ENCODE measurements at regions not wholly inside any gene's neighbourhood (a gene's known extent, or its start where the extent isn't known, plus 50 kb on each side); places are given as distances from the start of the nearest gene placed in this dataset.

DNA sequence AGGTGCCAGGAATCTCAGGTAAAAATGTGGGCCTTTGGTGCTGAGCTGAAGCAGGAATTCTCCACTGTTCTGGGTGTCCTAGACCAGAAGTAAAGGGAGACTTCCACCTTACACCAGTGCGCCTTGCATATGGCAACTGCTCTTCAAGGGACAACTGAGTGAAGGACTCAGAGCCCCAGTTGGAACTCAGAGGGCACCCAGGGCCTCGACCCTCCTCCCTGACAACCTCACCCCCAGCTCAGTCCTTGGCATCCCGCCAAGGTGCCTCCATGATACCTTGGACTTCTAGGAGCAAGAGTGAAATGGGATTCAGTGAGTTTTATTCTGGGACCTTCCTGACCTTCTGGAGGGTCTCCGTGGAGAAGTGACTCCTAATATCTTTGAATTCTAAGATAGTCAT, 140.3 kb downstream of the GPCPD1 start (continued):
- TF ChIP-seq, protein P1, sequence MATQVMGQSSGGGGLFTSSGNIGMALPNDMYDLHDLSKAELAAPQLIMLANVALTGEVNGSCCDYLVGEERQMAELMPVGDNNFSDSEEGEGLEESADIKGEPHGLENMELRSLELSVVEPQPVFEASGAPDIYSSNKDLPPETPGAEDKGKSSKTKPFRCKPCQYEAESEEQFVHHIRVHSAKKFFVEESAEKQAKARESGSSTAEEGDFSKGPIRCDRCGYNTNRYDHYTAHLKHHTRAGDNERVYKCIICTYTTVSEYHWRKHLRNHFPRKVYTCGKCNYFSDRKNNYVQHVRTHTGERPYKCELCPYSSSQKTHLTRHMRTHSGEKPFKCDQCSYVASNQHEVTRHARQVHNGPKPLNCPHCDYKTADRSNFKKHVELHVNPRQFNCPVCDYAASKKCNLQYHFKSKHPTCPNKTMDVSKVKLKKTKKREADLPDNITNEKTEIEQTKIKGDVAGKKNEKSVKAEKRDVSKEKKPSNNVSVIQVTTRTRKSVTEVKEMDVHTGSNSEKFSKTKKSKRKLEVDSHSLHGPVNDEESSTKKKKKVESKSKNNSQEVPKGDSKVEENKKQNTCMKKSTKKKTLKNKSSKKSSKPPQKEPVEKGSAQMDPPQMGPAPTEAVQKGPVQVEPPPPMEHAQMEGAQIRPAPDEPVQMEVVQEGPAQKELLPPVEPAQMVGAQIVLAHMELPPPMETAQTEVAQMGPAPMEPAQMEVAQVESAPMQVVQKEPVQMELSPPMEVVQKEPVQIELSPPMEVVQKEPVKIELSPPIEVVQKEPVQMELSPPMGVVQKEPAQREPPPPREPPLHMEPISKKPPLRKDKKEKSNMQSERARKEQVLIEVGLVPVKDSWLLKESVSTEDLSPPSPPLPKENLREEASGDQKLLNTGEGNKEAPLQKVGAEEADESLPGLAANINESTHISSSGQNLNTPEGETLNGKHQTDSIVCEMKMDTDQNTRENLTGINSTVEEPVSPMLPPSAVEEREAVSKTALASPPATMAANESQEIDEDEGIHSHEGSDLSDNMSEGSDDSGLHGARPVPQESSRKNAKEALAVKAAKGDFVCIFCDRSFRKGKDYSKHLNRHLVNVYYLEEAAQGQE (IDR thresholded peaks at IDR 0.05; ENCODE audit: low read depth, low read length) = no peak

DNA sequence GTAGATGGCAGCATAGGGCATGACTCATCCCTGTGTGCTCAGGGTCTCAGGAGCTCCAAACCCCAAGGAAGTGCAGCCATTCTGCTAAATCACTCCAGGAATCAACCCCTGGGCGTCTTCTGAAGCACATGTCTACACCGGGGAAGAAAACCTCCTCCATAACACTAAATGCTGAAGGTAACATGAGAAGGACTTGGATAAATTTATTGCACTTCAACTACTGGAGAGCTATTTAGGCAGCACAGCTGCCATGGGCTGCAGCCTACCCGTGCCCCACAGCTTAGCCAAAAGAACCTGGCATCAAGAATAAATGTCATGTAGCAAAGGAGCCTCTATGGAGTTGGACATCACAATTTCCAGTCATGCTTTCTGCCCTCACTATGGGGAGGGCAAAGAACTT, 141.7 kb downstream of the GPCPD1 start:
- no peaks in the 10 kb centered on the region for H4K20me1 ChIP-seq (ENCODE audit: insufficient read depth)
- no peaks in the 10 kb centered on the region for H3F3A ChIP-seq (replicated peaks; ENCODE audit: insufficient read depth)
- ChIA-PET CTCF (interaction anchor here (1.2 to 1.3 kb wide), 3 partner anchors 59 to 264 kb away, joined by 3 to 4 read pairs (median 3); no protein-coding TSS in a partner anchor), POLR2A (no interaction called here)
- no peaks in the 10 kb centered on the region for H3K79me2 ChIP-seq (ENCODE audit: insufficient read depth)
- H3K4me2 ChIP-seq = no peak overlapping the region
- no peaks in the 10 kb centered on the region for H3K36me3 ChIP-seq (replicated peaks in 1 of 2; ENCODE audit: control insufficient read depth in 1 of 2, insufficient read depth in 2 of 2, low read length in 1 of 2)
- DNase-seq = no peak
- no peak overlapping the region for H3K9ac ChIP-seq
- 14% methylated on average over 3 of the region's 3 CpGs for WGBS (ENCODE audit: low lambda C conversion rate)
- no peak for TF ChIP-seq POLR2AphosphoS5 (IDR thresholded peaks at IDR 0.05; ENCODE audit: low read depth, low read length)
- TF ChIP-seq TAF1 (IDR thresholded peaks at IDR 0.05; ENCODE audit: borderline replicate concordance, low read depth, low read length) = no peak
- no peak for TF ChIP-seq RXRA (IDR thresholded peaks at IDR 0.05; ENCODE audit: borderline replicate concordance, low read depth)
- TF ChIP-seq RCOR1 (IDR thresholded peaks at IDR 0.05; ENCODE audit: low read length) = no peak
- TF ChIP-seq YY1 (IDR thresholded peaks at IDR 0.05; ENCODE audit: low read depth) = no peak
- no peak for TF ChIP-seq MAX (IDR thresholded peaks at IDR 0.05; ENCODE audit: low read depth)
- TF ChIP-seq CTCF (IDR thresholded peaks at IDR 0.05) = no peak
- TF ChIP-seq RAD21 (IDR thresholded peaks at IDR 0.05; ENCODE audit: low read length) = no peak
- TF ChIP-seq SMC3 (IDR thresholded peaks at IDR 0.05; ENCODE audit: low read depth, low read length) = no peak
- no peaks in the 10 kb centered on the region for H3K27me3 ChIP-seq (ENCODE audit: insufficient read depth)
- H3K9me3 ChIP-seq = no peaks in the 10 kb centered on the region
- H3K9me2 ChIP-seq = no peaks in the 10 kb centered on the region
- H3K4me1 ChIP-seq (ENCODE audit: control insufficient read depth in 1 of 2, insufficient read depth in 2 of 2, low read depth in 1 of 2, low read length in 1 of 2) = no peaks in the 10 kb centered on the region; a peak in 1 of 4 replicates
- no peak overlapping the region for H2AFZ ChIP-seq (ENCODE audit: low read depth)
- H3K27ac ChIP-seq (ENCODE audit: low read depth in 2 of 2, low read length in 1 of 2) = no peak overlapping the region
- H3K4me3 ChIP-seq (ENCODE audit: low read depth in 2 of 2, low read length in 1 of 2) = no peak overlapping the region

GRCh38 chr20:5467086-5467485, 143.7 kb downstream of the GPCPD1 start:
- Histone ChIP-seq H3K36me3 (replicated peaks in 1 of 2; ENCODE audit: control insufficient read depth in 1 of 2, insufficient read depth in 2 of 2, low read length in 1 of 2) (no peaks in the 10 kb centered on the region), H3K9ac (no peak overlapping the region), H3K79me2 (ENCODE audit: insufficient read depth) (no peaks in the 10 kb centered on the region), H3K4me2 (no peak overlapping the region), H3K9me2 (no peaks in the 10 kb centered on the region), H3K4me3 (ENCODE audit: low read depth in 2 of 2, low read length in 1 of 2) (no peak overlapping the region), H3K27ac (ENCODE audit: low read depth in 2 of 2, low read length in 1 of 2) (no peak overlapping the region), H2AFZ (ENCODE audit: low read depth) (no peak overlapping the region), H3K27me3 (ENCODE audit: insufficient read depth) (no peaks in the 10 kb centered on the region), H3F3A (replicated peaks; ENCODE audit: insufficient read depth) (no peaks in the 10 kb centered on the region), H3K4me1 (ENCODE audit: control insufficient read depth in 1 of 2, insufficient read depth in 2 of 2, low read depth in 1 of 2, low read length in 1 of 2) (peaks cover 0 to 10% of the 10 kb centered on the region in 2 experiments; a peak in 1 of 4 replicates), H3K9me3 (no peaks in the 10 kb centered on the region), H4K20me1 (ENCODE audit: insufficient read depth) (no peaks in the 10 kb centered on the region)
- DNase-seq = no peak
- CTCF ChIA-PET = interaction anchor here (1.4 kb wide), 1 partner anchor 17 kb away, joined by 3 read pairs; no protein-coding TSS in a partner anchor
- 38% methylated on average over 3 of the region's 3 CpGs for WGBS (ENCODE audit: low lambda C conversion rate)
- no peak for TF ChIP-seq RFX5 (IDR thresholded peaks at IDR 0.05; ENCODE audit: low read length)
- TF ChIP-seq TCF12 (IDR thresholded peaks at IDR 0.05) = no peak
- no peak for TF ChIP-seq RAD21 (IDR thresholded peaks at IDR 0.05; ENCODE audit: low read length)
- no peak for TF ChIP-seq GATA2 (CRISPR knock-in tag; IDR thresholded peaks at IDR 0.05)
- no peak for TF ChIP-seq EP300 (IDR thresholded peaks at IDR 0.05; ENCODE audit: borderline replicate concordance in 1 of 2, low read depth in 1 of 2, low read length in 1 of 2)
- POLR2A ChIA-PET = no interaction called here

All from SK-N-SH (cell line).